ENCODE measurements at regions not wholly inside any gene's neighbourhood (a gene's known extent, or its start where the extent isn't known, plus 50 kb on each side); places are given as distances from the start of the nearest gene placed in this dataset.

GRCh38 chr17:15101175-15101574, 164.0 kb downstream of the PMP22 start:
- H3K4me3 ChIP-seq = no peak overlapping the region
- H3K36me3 ChIP-seq = no peaks in the 10 kb centered on the region
- no peak overlapping the region for H3K27ac ChIP-seq
- intact Hi-C loops (cut with DNase I) = no loop called here
- no peaks in the 10 kb centered on the region for H3K9me3 ChIP-seq
- ATAC-seq (no peak), DNase-seq (no peak)
- H3K4me1 ChIP-seq = no peaks in the 10 kb centered on the region
- no peaks in the 10 kb centered on the region for H3K27me3 ChIP-seq
- 57% methylated on average over 2 of the region's 2 CpGs for WGBS (ENCODE audit: insufficient coverage, low coverage, low lambda C conversion rate, missing lambda C conversion rate)
- no peak for TF ChIP-seq POLR2A (IDR thresholded peaks at IDR 0.05)
- TF ChIP-seq, protein P1, sequence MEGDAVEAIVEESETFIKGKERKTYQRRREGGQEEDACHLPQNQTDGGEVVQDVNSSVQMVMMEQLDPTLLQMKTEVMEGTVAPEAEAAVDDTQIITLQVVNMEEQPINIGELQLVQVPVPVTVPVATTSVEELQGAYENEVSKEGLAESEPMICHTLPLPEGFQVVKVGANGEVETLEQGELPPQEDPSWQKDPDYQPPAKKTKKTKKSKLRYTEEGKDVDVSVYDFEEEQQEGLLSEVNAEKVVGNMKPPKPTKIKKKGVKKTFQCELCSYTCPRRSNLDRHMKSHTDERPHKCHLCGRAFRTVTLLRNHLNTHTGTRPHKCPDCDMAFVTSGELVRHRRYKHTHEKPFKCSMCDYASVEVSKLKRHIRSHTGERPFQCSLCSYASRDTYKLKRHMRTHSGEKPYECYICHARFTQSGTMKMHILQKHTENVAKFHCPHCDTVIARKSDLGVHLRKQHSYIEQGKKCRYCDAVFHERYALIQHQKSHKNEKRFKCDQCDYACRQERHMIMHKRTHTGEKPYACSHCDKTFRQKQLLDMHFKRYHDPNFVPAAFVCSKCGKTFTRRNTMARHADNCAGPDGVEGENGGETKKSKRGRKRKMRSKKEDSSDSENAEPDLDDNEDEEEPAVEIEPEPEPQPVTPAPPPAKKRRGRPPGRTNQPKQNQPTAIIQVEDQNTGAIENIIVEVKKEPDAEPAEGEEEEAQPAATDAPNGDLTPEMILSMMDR (IDR thresholded peaks at IDR 0.05) = no peak

- TF ChIP-seq POLR2A (IDR thresholded peaks at IDR 0.05) = no peak
- TF ChIP-seq, protein P1 (IDR thresholded peaks at IDR 0.05) = no peak
- DNase-seq = no peak
- Histone ChIP-seq H3K4me1 (no peaks in the 10 kb centered on the region), H3K4me3 (no peak overlapping the region), H3K27me3 (no peaks in the 10 kb centered on the region), H3K36me3 (no peaks in the 10 kb centered on the region), H3K27ac (no peak overlapping the region), H3K9me3 (no peaks in the 10 kb centered on the region)
- ATAC-seq = no peak
- intact Hi-C loops (cut with DNase I) = no loop called here
- WGBS (ENCODE audit: insufficient coverage, low coverage, low lambda C conversion rate, missing lambda C conversion rate) = 68% methylated on average over 4 of the region's 4 CpGs
Measured at GRCh38 chr17:15096511-15096910, 168.6 kb downstream of the PMP22 start.

DNA sequence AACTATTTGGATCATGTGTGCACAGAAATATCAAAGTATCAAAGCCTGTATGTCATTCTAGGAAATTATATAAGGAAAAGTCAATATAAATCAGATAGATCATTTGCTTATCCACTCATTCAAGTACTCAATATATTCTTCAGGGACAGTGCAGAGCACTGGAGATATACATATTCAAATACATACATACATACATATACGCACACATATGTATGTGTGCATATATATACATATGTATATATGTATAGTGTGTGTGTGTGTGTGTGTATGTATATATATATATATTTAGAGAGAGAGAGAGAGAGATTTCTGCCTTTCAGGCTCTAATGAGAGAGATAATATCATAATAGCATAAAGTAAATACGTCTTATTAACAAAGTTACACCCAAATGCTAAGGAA, 169.2 kb downstream of the PMP22 start:
- ATAC-seq = no peak
- no peaks in the 10 kb centered on the region for H3K36me3 ChIP-seq
- H3K4me1 ChIP-seq = no peaks in the 10 kb centered on the region
- no peak overlapping the region for H3K27ac ChIP-seq
- 91% methylated on average over 2 of the region's 2 CpGs for WGBS (ENCODE audit: insufficient coverage, low coverage, low lambda C conversion rate, missing lambda C conversion rate)
- H3K27me3 ChIP-seq = no peaks in the 10 kb centered on the region
- intact Hi-C loops (cut with DNase I) = no loop called here
- no peaks in the 10 kb centered on the region for H3K9me3 ChIP-seq
- no peak for DNase-seq
- no peak overlapping the region for H3K4me3 ChIP-seq
- no peak for TF ChIP-seq POLR2A (IDR thresholded peaks at IDR 0.05)
- TF ChIP-seq, protein P1 (IDR thresholded peaks at IDR 0.05) = no peak

DNA sequence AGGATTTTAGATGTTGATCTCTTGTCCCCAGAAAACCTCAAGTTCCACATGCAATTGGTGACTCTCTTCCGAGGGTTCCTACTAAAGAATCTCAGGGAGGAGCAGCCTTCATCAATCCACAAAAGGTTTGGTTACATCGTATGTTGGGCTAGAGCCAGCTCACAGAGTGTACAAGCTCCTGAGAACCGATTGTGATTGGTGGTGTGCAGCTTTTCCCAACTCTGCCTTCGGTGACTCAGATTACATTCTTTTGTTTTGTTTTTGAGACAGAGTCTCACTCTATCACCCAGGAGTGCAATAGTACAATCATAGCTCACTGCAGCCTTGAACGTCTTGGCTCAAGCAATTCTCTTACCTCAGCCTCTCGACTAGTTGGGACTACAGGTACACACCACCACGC, 172.4 kb downstream of the PMP22 start:
- ATAC-seq (no peak), DNase-seq (no peak)
- Histone ChIP-seq H3K9me3 (no peaks in the 10 kb centered on the region), H3K4me3 (no peak overlapping the region), H3K36me3 (no peaks in the 10 kb centered on the region), H3K27ac (no peak overlapping the region), H3K27me3 (no peaks in the 10 kb centered on the region), H3K4me1 (no peaks in the 10 kb centered on the region)
- intact Hi-C loops (cut with DNase I) = no loop called here
- 45% methylated on average over 6 of the region's 7 CpGs for WGBS (ENCODE audit: insufficient coverage, low coverage, low lambda C conversion rate, missing lambda C conversion rate)
- TF ChIP-seq, protein P1 (IDR thresholded peaks at IDR 0.05) = no peak
- TF ChIP-seq POLR2A (IDR thresholded peaks at IDR 0.05) = no peak

- 80% methylated on average over 2 of the region's 2 CpGs for WGBS (ENCODE audit: insufficient coverage, low coverage, low lambda C conversion rate, missing lambda C conversion rate)
- intact Hi-C loops (cut with DNase I) = no loop called here
- H3K9me3 ChIP-seq = no peaks in the 10 kb centered on the region
- no peak overlapping the region for H3K4me3 ChIP-seq
- H3K27me3 ChIP-seq = no peaks in the 10 kb centered on the region
- no peaks in the 10 kb centered on the region for H3K4me1 ChIP-seq
- H3K36me3 ChIP-seq = no peaks in the 10 kb centered on the region
- no peak overlapping the region for H3K27ac ChIP-seq
- no peak for TF ChIP-seq POLR2A (IDR thresholded peaks at IDR 0.05)
- TF ChIP-seq, protein P1 (IDR thresholded peaks at IDR 0.05) = no peak
- DNase-seq (no peak), ATAC-seq (no peak)
Measured at GRCh38 chr17:15092261-15092660, 172.9 kb downstream of the PMP22 start.

All from right lobe of liver (tissue), 6 donors.